Activated CD4-positive, alpha-beta T cell treated with anti-CD3 and anti-CD28 coated beads, Interleukin-2, Interleukin-6, amounts not matched to agents 100 ng/mL and 50 ng/mL, durations not matched to agents 16 hours and 8 hours (primary cell): ENCODE measurements at regions not wholly inside any gene's neighbourhood (a gene's known extent, or its start where the extent isn't known, plus 50 kb on each side); places are given as distances from the start of the nearest gene placed in this dataset.

Experiments used
- DNase-seq: peaks from one replicate; pipeline ENCODE4 v3.0.0-alpha.2; 2020

GRCh38 chr10:5311617-5312016 is 53.1 kb upstream of the UCN3 start:
- DNase-seq, result no peak

- no peak for DNase-seq
Measured at GRCh38 chr10:5314840-5315239, 49.9 kb upstream of the UCN3 start.
